OCI-LY3 (cell line): ENCODE measurements at regions not wholly inside any gene's neighbourhood (a gene's known extent, or its start where the extent isn't known, plus 50 kb on each side); places are given as distances from the start of the nearest gene placed in this dataset.

Experiments used
- EZH2phosphoT487 ChIP-seq: fragments of 200-600 bp; shearing (Covaris generic); IDR thresholded peaks from 2 replicates; pipeline ENCODE4 v1.6.1; 2018; ENCODE audit warnings: antibody characterized with exemption, mixed run types, low read depth
- TF ChIP-seq, protein P1 (sequence below): fragments of 200-600, 300-600 bp; sonication (generic); IDR thresholded peaks from 2 replicates; pipeline ENCODE4 v1.5.1; 2014; ENCODE audit warnings: antibody characterized with exemption, low read length, low read depth

DNA sequence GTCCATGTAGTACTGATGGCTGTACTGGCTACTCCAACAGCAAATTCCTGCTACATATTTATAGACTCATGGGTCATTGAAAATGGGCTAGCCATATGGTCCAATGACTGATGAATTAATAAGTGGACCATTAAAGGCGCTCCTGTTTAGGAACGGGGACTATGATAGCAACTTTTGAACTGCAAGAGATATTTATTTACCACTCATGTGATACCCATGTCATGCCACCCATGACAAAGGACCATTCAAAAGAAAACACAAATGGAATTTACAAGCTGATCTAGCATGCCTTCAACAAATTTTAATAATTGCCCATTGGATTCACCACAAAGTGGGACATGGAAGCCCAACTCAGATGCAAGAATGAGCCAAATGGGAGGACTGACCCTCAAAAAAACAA lies 240.0 kb upstream of the GALNTL6 start:
- TF ChIP-seq, protein P1, sequence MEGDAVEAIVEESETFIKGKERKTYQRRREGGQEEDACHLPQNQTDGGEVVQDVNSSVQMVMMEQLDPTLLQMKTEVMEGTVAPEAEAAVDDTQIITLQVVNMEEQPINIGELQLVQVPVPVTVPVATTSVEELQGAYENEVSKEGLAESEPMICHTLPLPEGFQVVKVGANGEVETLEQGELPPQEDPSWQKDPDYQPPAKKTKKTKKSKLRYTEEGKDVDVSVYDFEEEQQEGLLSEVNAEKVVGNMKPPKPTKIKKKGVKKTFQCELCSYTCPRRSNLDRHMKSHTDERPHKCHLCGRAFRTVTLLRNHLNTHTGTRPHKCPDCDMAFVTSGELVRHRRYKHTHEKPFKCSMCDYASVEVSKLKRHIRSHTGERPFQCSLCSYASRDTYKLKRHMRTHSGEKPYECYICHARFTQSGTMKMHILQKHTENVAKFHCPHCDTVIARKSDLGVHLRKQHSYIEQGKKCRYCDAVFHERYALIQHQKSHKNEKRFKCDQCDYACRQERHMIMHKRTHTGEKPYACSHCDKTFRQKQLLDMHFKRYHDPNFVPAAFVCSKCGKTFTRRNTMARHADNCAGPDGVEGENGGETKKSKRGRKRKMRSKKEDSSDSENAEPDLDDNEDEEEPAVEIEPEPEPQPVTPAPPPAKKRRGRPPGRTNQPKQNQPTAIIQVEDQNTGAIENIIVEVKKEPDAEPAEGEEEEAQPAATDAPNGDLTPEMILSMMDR = no peak
- no peak for TF ChIP-seq EZH2phosphoT487
